C1 segment of cervical spinal cord (tissue), 14 donors: ENCODE measurements at regions not wholly inside any gene's neighbourhood (a gene's known extent, or its start where the extent isn't known, plus 50 kb on each side); places are given as distances from the start of the nearest gene placed in this dataset.

ENCODE experiments used
- DNase-seq, 14 donors: peaks; one replicate each; lab custom pipeline; 2025; lab: John Stamatoyannopoulos, UW

GRCh38 chr10:21031232-21031795 is 134.2 kb upstream of the NEBL start:
- DNase-seq = peak in 1 of 14 donors; percentile 22

GRCh38 chr10:21030091-21030490 is 133.0 kb upstream of the NEBL start:
- DNase-seq = no peak

GRCh38 chr10:21022821-21023220 is 125.7 kb upstream of the NEBL start:
- DNase-seq = no peak

GRCh38 chr10:21021843-21022594 is 124.9 kb upstream of the NEBL start:
- no peak for DNase-seq

- DNase-seq = no peak
Observed at GRCh38 chr10:21021231-21021630, 124.1 kb upstream of the NEBL start.

- no peak for DNase-seq
Observed at GRCh38 chr10:21020545-21020944, 123.4 kb upstream of the NEBL start.

- DNase-seq = peak in 1 of 14 donors; percentile 13
Observed at GRCh38 chr10:21019436-21019835, 122.3 kb upstream of the NEBL start.

GRCh38 chr10:21015851-21016250 is 118.7 kb upstream of the NEBL start:
- no peak for DNase-seq

GRCh38 chr10:21014141-21014540 is 117.0 kb upstream of the NEBL start:
- DNase-seq = no peak

GRCh38 chr10:21011433-21012018 is 114.4 kb upstream of the NEBL start:
- DNase-seq = no peak

GRCh38 chr10:21010615-21011014 is 113.5 kb upstream of the NEBL start:
- no peak for DNase-seq

- no peak for DNase-seq
Observed at GRCh38 chr10:21003240-21003822, 106.2 kb upstream of the NEBL start.

GRCh38 chr10:21002091-21002878 is 105.2 kb upstream of the NEBL start:
- DNase-seq = no peak

- DNase-seq = no peak
Observed at GRCh38 chr10:20999699-21000098, 102.6 kb upstream of the NEBL start.

GRCh38 chr10:20998036-20998435 is 100.9 kb upstream of the NEBL start:
- DNase-seq = no peak

- peak in 1 of 14 donors; percentile 32 for DNase-seq
Observed at GRCh38 chr10:20995123-20995987, 98.2 kb upstream of the NEBL start.

GRCh38 chr10:20993830-20994527 is 96.9 kb upstream of the NEBL start:
- no peak for DNase-seq

GRCh38 chr10:20993389-20993788 is 96.3 kb upstream of the NEBL start:
- DNase-seq = no peak

GRCh38 chr10:20991526-20991925 is 94.4 kb upstream of the NEBL start:
- no peak for DNase-seq

GRCh38 chr10:20990604-20991003 is 93.5 kb upstream of the NEBL start:
- no peak for DNase-seq
